NT2/D1 (cell line): ENCODE measurements at regions not wholly inside any gene's neighbourhood (a gene's known extent, or its start where the extent isn't known, plus 50 kb on each side); places are given as distances from the start of the nearest gene placed in this dataset.

Experiments used
- YY1 ChIP-seq: IDR thresholded peaks from 2 replicates; pipeline ENCODE4 v1.6.1; 2011; ENCODE audit not compliant: insufficient read length, insufficient read depth
- ZNF274 ChIP-seq: IDR thresholded peaks from 2 replicates; pipeline ENCODE4 v1.6.1; 2011; ENCODE audit warnings: mild to moderate bottlenecking, low read depth, low read length

- TF ChIP-seq YY1 (no peak), ZNF274 (no peak)
Measured at GRCh38 chr10:130621231-130621775, 485.1 kb downstream of the GLRX3 start.
